GF-D8 (cell line): ENCODE measurements at regions not wholly inside any gene's neighbourhood (a gene's known extent, or its start where the extent isn't known, plus 50 kb on each side); places are given as distances from the start of the nearest gene placed in this dataset.
A peak's percentile ranks its signal among the peaks of the same experiment; 100 is the strongest.

ENCODE experiments used
- DNase-seq: peaks from one replicate; lab custom pipeline; 2025; lab: John Stamatoyannopoulos, UW

- no peak for DNase-seq
Observed at GRCh38 chr3:124577494-124578167, 152.6 kb upstream of the UMPS start.

DNA sequence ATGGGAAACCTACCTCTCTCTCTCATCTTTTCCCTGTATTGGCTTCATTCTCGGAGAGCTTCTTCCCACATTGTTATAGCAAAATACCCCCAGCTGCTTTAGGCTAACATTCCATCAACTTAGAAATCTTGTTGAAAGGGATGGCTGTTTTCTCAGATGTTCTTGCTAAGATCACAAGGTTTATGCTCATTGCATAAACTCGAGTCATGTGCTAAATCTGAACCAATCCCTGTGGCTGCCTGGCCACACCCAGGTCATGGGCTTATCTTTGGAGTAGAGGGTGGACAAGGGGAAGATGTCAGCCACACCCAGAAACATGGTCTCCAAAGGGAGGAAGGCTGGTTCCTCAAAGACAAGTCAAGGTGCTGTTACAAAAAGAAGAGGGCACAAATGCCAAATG is 150.6 kb upstream of the UMPS start:
- DNase-seq: no peak

- no peak for DNase-seq
Observed at GRCh38 chr3:124582196-124582595, 148.1 kb upstream of the UMPS start.

- no peak for DNase-seq
Observed at GRCh38 chr3:124582621-124583395, 147.4 kb upstream of the UMPS start.

DNA sequence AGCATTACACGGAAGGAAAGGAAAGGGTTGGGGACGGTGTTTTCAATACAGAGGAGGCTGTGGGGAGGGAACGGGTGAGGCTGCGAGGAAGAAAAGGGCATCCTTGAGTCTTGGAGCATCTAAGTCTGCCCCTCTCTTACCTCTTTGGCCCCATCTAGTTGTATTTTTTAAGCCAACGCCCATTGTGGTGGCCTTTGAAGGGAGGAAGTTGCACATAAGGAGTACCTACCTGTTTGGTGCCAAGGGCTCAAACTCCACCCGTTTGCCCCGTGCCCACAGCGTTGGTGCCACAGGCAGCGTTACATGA is 146.1 kb upstream of the UMPS start:
- no peak for DNase-seq

GRCh38 chr3:124584552-124585391 is 145.5 kb upstream of the UMPS start:
- DNase-seq: no peak

- no peak for DNase-seq
Observed at GRCh38 chr3:124586126-124587052, 143.9 kb upstream of the UMPS start.

DNA sequence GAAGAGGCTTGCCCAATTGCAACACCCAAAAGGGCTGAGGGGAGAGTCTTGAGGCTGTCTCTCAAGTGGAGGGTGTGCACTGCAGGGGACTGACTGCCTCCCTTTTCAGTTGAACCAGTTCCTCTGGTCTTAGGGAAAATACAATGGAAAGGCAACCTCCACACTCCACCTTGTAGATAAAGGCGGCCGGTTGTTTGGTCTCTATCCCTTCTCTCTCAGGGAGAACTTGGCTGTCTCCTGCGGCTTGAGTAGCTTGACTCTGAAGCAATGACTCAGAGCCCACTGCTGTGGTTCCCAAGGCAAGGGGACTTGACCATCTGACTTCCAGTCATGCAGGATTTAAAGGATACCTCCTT is 143.2 kb upstream of the UMPS start:
- no peak for DNase-seq

DNA sequence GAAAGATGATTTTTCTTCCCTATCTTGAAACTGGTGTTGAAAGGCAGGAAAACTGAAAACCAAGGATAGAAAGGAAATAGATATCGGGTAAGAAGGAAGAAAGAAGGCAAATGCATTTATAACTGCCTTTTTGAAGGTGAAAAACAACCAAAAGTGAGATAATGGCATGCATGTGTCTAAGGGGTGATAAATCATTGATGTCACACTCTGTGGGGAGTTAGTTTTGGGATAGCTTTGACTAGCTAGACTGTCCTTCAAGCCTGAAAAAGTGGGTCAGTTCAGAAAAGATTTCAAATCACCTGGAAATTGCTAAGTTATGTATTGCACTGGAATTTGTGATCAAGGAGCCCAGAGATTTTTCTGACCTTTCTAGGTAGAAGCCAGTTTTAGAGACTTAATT is 142.2 kb upstream of the UMPS start:
- DNase-seq: no peak

DNA sequence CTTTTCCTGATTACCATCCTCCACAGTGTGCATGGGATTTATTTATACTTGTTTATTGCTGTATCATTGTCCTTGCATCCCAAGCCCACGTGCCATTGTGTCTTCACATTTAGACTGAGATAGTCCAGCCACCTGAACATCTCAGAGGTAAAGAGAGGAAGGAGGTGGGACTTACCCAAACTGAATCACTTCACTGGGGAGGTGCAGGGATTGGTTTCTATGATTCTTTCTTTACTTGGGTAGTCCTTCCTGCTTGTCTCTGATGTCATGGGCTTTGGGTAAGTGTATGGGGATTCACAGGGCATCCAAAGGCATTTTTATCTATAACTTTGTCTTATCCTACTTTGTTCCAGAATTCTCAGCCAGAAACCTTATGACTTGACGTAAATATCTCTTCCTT is 141.5 kb upstream of the UMPS start:
- no peak for DNase-seq

- DNase-seq: peak; percentile 2
Observed at GRCh38 chr3:124591699-124592098, 138.6 kb upstream of the UMPS start.

GRCh38 chr3:124592658-124593441 is 137.4 kb upstream of the UMPS start:
- DNase-seq: no peak

DNA sequence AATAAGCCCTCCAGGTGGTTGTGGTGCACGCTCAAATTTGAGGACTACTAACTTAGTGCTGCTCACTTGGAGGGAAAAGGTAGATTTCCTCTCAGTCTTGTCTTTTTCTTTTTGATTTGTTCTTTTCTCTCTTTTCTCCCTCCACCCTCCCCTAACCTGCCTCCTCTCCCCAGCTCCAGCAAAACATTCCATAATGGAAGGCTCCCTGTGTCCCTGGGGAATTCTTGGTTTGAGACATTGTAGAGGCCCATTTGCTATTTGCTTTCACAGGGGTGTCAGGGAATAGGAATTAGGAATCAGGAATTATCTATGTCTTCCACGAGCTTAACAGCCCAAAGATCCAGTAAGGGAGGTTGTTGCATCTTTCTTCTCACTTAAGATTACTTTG is 136.8 kb upstream of the UMPS start:
- DNase-seq: no peak

- DNase-seq: no peak
Observed at GRCh38 chr3:124594581-124594980, 135.7 kb upstream of the UMPS start.

DNA sequence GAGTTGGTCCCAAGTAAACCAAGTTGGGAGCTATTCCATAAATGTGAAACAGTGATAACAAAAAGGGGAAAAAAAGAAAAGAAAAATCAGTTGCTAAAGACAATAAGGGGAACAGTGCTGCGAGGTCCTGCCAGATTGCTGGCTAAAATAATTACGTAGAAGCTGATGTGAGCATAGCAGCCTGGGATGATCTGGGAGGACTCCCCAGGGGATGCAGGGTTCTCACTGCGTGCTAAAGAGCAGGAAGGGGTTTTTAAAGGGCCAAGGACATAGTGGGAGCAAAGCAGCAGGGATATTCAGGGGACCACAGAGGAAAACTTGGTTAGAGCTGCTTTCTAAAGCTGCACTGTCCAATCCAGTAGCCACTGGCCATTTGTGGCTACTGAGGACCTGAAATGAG is 133.0 kb upstream of the UMPS start:
- no peak for DNase-seq

DNA sequence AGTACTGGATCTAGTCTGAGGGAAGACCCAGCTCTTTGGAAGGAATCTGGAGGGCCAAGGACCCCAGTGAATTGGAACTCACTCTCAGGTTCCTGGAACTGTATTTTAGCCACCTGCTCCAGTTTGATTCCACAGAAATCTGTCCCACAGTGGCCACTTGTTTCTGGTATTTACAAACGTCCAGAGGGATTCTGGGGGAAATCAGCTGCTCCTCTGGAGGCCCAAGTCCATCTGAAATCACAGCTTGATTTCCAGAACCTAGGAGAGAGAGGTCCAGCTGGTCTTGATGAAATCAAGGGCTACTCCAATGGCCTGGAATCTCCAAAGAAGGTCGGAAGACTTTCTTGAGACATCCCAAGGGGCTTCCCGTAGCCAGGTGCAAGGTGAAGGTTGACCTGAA is 132.3 kb upstream of the UMPS start:
- DNase-seq: no peak

GRCh38 chr3:124599147-124599765 is 131.0 kb upstream of the UMPS start:
- no peak for DNase-seq

DNA sequence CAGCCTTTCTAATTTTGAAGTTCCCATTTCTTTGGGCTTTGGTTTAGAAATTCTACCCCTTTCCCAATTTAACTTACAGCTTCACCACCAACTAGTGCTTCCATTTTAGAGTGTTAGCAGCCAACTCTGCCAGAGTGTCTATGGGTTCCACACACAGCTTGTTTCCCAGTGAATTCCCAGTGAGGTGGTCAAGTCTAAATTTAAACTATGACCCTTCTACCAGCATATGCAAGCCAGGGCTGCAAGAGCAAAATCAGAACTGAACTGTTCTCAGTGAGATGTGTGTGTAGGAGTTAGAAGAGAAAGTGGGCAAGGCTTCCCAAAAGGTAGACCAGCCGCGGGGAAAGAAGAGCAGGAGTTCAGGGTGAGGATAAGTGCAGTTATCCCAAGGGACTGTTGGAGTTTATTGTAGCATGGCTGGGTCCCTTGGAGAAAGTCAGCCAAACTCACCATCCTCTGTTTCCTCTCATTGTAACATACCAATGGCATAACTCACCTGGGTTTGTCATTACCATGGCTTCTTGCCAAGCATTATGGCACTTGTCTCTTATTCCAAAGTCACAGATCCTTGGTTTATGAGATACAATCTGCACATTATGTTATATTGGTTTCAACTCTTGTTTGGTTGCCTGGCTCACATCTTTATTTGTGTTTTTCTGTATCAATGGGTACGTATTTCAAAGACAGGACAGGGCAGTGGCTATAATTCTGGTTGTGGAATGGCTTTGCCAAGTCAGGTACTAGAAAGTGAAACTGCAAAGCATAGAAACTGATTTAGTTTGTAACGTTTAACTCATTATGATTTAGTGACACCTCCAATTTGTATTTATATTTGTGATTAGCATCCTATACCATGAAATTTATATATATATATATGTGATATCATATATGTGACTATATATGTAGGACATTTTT is 130.2 kb upstream of the UMPS start:
- DNase-seq: no peak

GRCh38 chr3:124600765-124601164 is 129.5 kb upstream of the UMPS start:
- no peak for DNase-seq

DNA sequence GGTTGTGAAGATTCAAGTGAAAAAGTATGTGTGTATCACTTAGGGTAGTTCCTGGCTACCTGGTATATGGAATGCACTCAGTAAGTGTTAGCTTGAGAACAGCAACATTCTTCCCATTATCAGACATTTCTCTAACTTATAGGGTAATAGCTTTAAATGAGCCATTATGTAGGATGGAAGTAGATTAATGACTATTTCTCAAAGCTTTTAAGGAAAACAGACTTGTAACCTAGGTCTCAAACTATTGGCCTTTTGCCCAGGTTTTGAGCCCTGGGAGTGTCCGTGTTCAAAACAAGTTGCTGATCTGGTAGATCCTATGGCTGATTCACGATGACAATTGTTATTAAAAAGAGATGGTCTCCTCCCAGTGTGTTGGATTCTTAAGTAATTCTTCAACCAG is 129.1 kb upstream of the UMPS start:
- no peak for DNase-seq
